HepG2 (cell line): ENCODE measurements at regions not wholly inside any gene's neighbourhood (a gene's known extent, or its start where the extent isn't known, plus 50 kb on each side); places are given as distances from the start of the nearest gene placed in this dataset.

Experiments used
- ATAC-seq: fragments of 200-7000 bp; cut with Tn5 transposase; 3 replicates; pipeline ENCODE4 v1.9.1; 2020; ENCODE audit warnings: mild to moderate bottlenecking, moderate library complexity
- BruUV-seq: library from RNA; stranded (reverse); fragments of 400-500 nt; replicated peaks from 2 replicates; lab custom pipeline; 2021; lab: Mats Ljungman, UMichigan
- CTCF ChIA-PET: fragments of 300-600 bp; formaldehyde crosslinking; extraction: SDS; loops from one replicate; lab custom pipeline; 2021; ENCODE audit warnings: low total read pairs, inconsistent platforms, low intra/inter-chr PET ratio; lab: Yijun Ruan, JAX
- POLR2A ChIA-PET: fragments of 350-600 bp; sonication (Branson Sonifier 250); formaldehyde crosslinking; loops from one replicate; lab custom pipeline; 2020; ENCODE audit warnings: antibody characterized with exemption, inconsistent platforms; lab: Yijun Ruan, JAX
- DNase-seq: peaks from one replicate; pipeline ENCODE4 v3.0.0-alpha.2; 2015; ENCODE audit warnings: low spot score
- FAIRE-seq: peaks from 3 replicates; lab custom pipeline; 2011; peaks lifted over from hg19 to GRCh38; lab: Jason Lieb, UNC
- H2AFZ ChIP-seq: one replicate; pipeline ENCODE4 v1.6.1; 2011; ENCODE audit warnings: low read length, inconsistent platforms
- H3K27ac ChIP-seq: fragments of 300-600 bp; 3 replicates; pipeline ENCODE4 v1.8.0; 2011; ENCODE audit warnings: mixed run types, mild to moderate bottlenecking, mixed read lengths, low read length, inconsistent platforms; ENCODE audit not compliant: insufficient read depth; ENCODE audit errors: extremely low read length
- H3K27me3 ChIP-seq, 2 experiments: fragments of 200-600 bp in 1 of 2; 2 replicates in 1 of 2; 3 replicates in 1 of 2; pipeline versions ENCODE4 v1.6.0 to v1.8.0; 2011; ENCODE audit warnings: low read length in 2 of 2, mild to moderate bottlenecking in 2 of 2, moderate library complexity in 2 of 2, inconsistent platforms in 1 of 2; ENCODE audit not compliant: insufficient read depth in 2 of 2, control insufficient read depth in 1 of 2
- H3K36me3 ChIP-seq, 2 experiments: fragments of 200-600 bp in 1 of 2; replicated peaks in 1 of 2; 2 replicates in 1 of 2; 3 replicates in 1 of 2; pipeline versions ENCODE4 v1.5.1 to v1.8.0; 2011; ENCODE audit warnings: low read length in 2 of 2, inconsistent platforms in 1 of 2; ENCODE audit not compliant: insufficient read depth in 2 of 2, control insufficient read depth in 1 of 2
- H3K4me1 ChIP-seq: 2 replicates; pipeline ENCODE4 v1.5.1; 2012; ENCODE audit warnings: low read length, inconsistent platforms; ENCODE audit not compliant: insufficient read depth
- H3K4me2 ChIP-seq: 2 replicates; pipeline ENCODE4 v1.6.0; 2011; ENCODE audit warnings: low read depth, low read length, inconsistent platforms
- H3K4me3 ChIP-seq, 3 experiments: fragments of 200-600 bp in 1 of 3; sonication (generic), shearing (Covaris generic) in 1 of 3; replicated peaks in 1 of 3; 2 replicates each; pipeline ENCODE4 v1.5.1; 2011 to 2016; ENCODE audit warnings: low read length in 3 of 3, inconsistent platforms in 2 of 3, low read depth in 2 of 3, mild to moderate bottlenecking in 2 of 3, control low read depth in 1 of 3, mixed read lengths in 1 of 3; ENCODE audit not compliant: insufficient read depth in 1 of 3
- H3K79me2 ChIP-seq: one replicate; pipeline ENCODE4 v1.6.1; 2011; ENCODE audit warnings: low read length, inconsistent platforms; ENCODE audit not compliant: insufficient read depth
- H3K9ac ChIP-seq: 2 replicates; pipeline ENCODE4 v1.6.0; 2011; ENCODE audit warnings: mild to moderate bottlenecking, low read depth, low read length, inconsistent platforms; ENCODE audit not compliant: insufficient read depth
- H3K9me3 ChIP-seq: 2 replicates; pipeline ENCODE4 v1.5.1; 2012; ENCODE audit warnings: mild to moderate bottlenecking, low read length
- H4K20me1 ChIP-seq: 2 replicates; pipeline ENCODE4 v1.6.0; 2011; ENCODE audit warnings: inconsistent platforms, mild to moderate bottlenecking, low read length, moderate library complexity; ENCODE audit not compliant: insufficient read depth
- BCLAF1 ChIP-seq: fragments of 450-650 bp; IDR thresholded peaks from 2 replicates; pipeline ENCODE4 v1.6.1; 2017; ENCODE audit warnings: mild to moderate bottlenecking
- CREB1 ChIP-seq, 2 experiments: fragments of 450-650 bp in 1 of 2; IDR thresholded peaks; 2 replicates each; pipeline ENCODE4 v1.6.1; 2016 to 2017; ENCODE audit warnings: control low read depth in 1 of 2, mild to moderate bottlenecking in 1 of 2, missing compliant biosample characterization in 1 of 2, missing genetic modification characterization in 1 of 2
- ELF3 ChIP-seq: IDR thresholded peaks from 2 replicates; pipeline ENCODE4 v1.6.1; 2016; ENCODE audit warnings: missing genetic modification reagents, missing compliant biosample characterization
- GATA4 ChIP-seq: sonication (generic); IDR thresholded peaks from 2 replicates; pipeline ENCODE4 v1.6.1; 2016; ENCODE audit warnings: antibody characterized with exemption, low read depth, borderline replicate concordance
- HNRNPK ChIP-seq: fragments of 200-400 bp; formaldehyde crosslinking; IDR thresholded peaks from 2 replicates; pipeline ENCODE4 v1.6.1; 2018; ENCODE audit warnings: low read length, low read depth, moderate library complexity, mild to moderate bottlenecking; ENCODE audit not compliant: poor library complexity, severe bottlenecking
- MEIS1 ChIP-seq: sonication (generic); formaldehyde crosslinking; IDR thresholded peaks from 2 replicates; pipeline ENCODE4 v1.9.0; 2021; ENCODE audit warnings: mild to moderate bottlenecking, missing genetic modification reagents, moderate library complexity, borderline replicate concordance
- NFYB ChIP-seq: sonication (generic); formaldehyde crosslinking; IDR thresholded peaks from 2 replicates; pipeline ENCODE4 v1.4.0; 2020; ENCODE audit warnings: missing genetic modification reagents
- ZNF607 ChIP-seq: sonication (generic); formaldehyde crosslinking; IDR thresholded peaks from 2 replicates; pipeline ENCODE4 v1.5.1; 2020; ENCODE audit warnings: missing genetic modification reagents, mild to moderate bottlenecking, borderline replicate concordance
- ZNF816 ChIP-seq: sonication (generic); formaldehyde crosslinking; IDR thresholded peaks from 2 replicates; pipeline ENCODE4 v1.8.0; 2022; ENCODE audit warnings: missing genetic modification reagents, mild to moderate bottlenecking, borderline replicate concordance
- ZSCAN31 ChIP-seq: sonication (generic); formaldehyde crosslinking; IDR thresholded peaks from 2 replicates; pipeline ENCODE4 v1.5.0; 2020; ENCODE audit warnings: low read depth, mild to moderate bottlenecking, missing genetic modification reagents
- ZZZ3 ChIP-seq: sonication (generic); formaldehyde crosslinking; IDR thresholded peaks from 2 replicates; pipeline ENCODE4 v1.4.0; 2020; ENCODE audit warnings: missing genetic modification reagents, mild to moderate bottlenecking, borderline replicate concordance
- WGBS: methylation state at CpG from one replicate; pipeline ENCODE4 v1.1.6; 2017; ENCODE audit warnings: low lambda C conversion rate; 5-methylcytosine and 5-hydroxymethylcytosine counted together
- in situ Hi-C: cut with HindIII; loops from 2 replicates; pipeline ENCODE4 v1.10.0; 2017; ENCODE audit warnings: low pct_unique_long_range_greater_than_20kb; ENCODE audit not compliant: extremely low pct_ligation_motif_present
- intact Hi-C: fragments of 100-400 bp; cut with micrococcal nuclease; formaldehyde crosslinking; loops from one replicate; pipeline ENCODE4 v1.10.0; 2022; ENCODE audit not compliant: unreplicated experiment
- TF ChIP-seq, protein P1 (sequence below): sonication (generic); formaldehyde crosslinking; IDR thresholded peaks from 2 replicates; pipeline ENCODE4 v1.4.0; 2020; ENCODE audit warnings: mild to moderate bottlenecking, missing genetic modification reagents

DNA sequence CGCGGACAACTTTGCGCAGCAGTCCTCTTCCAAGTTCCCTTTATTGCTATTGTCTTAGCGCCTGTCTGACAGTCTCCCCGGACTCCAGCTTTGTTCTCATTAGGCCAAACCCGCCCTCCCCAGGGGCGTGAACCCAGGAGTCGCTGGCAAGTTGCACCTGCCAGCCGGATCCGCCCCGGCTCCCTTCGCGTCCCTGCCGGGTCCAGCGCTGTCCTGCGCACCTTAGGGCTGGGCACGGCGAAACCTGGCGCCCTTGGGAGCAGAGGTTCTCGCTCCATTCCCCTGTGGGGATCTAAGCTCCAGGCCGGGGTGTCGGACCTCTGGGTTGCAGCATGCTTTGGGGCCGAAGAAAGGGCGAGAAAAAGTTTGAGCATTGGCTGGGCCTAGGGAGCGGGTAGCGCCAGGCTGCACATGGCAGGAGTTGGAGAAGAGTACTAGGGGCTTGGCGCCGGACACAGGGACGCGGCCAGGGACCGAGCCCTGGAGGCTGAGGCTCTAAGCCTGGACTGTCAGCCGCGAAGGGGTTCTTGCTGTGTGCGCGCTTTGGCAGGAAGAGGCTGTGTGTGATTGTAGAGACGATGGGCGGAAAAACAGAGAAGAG, 335.1 kb upstream of the THRB start:
- peaks cover 2 to 5% of the 10 kb centered on the region in 2 experiments; a peak in 3 of 5 replicates for H3K27me3 ChIP-seq
- TF ChIP-seq ZNF816 (CRISPR knock-in tag), result no peak
- TF ChIP-seq, all 625 proteins: peak for 0
- DNase-seq, result no peak
- no peak for ATAC-seq
- BruUV-seq, result no TSS peak
- Histone ChIP-seq H3K4me3 (no peak overlapping the region), H3K79me2 (no peaks in the 10 kb centered on the region), H3K27ac (no peak overlapping the region), H3K9me3 (no peaks in the 10 kb centered on the region), H3K36me3 (no peaks in the 10 kb centered on the region), H4K20me1 (no peaks in the 10 kb centered on the region), H3K9ac (no peak overlapping the region), H2AFZ (no peak overlapping the region), H3K4me1 (no peaks in the 10 kb centered on the region), H3K4me2 (no peak overlapping the region)
- intact Hi-C loops, result no loop called here
- POLR2A ChIA-PET, result no interaction called here
- in situ Hi-C loops, result no loop called here
- CTCF ChIA-PET, result no interaction called here
- FAIRE-seq, result no peak
- 52% methylated on average over 34 of the region's 37 CpGs for WGBS

DNA sequence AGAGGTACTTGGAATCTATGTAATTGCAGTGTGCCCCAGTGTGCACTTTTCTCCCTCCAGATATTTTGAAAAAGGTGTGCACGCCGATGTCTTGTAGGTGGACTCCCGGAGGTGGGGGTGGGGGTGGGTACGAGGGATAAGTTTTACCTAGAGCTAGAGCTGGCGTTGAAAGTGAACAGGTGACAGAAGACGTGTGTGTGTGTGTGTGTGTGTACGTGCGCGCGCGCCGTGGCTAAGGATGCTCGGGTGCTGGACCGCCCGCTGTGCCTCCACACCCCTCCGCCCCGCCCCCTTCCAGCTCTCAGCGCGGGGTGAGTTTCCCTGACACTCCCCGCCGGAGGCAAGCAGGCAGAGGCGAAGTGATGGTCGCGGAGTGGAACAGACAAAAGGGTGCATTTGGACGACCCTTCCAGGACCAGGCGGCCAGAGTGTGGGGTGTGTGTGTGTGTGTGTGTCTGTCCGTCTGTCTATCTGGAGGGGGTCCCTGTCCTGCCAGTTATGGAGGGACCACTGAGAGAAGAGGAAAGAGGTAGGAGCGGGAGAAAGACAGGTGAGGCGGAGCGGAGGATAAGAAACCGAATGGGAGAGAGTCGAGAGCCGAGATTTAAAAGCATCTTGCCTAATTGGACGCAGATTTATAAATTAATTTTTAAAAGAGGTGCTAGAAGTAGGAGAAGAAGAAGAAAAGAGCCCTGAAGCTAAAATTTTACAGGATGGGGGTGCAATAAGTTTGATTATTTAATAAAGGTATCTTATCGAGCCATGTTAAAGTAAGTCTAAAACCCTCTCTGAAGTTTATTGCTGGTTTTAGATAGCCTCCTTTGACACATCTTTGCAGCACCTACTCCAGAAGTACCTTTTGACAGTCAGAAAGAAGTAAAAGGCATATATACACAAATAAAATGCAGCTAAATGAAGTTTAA, 335.8 kb upstream of the THRB start:
- Histone ChIP-seq H2AFZ (no peak overlapping the region), H3K4me3 (no peak overlapping the region), H4K20me1 (no peaks in the 10 kb centered on the region), H3K9ac (no peak overlapping the region), H3K79me2 (no peaks in the 10 kb centered on the region), H3K4me2 (no peak overlapping the region), H3K4me1 (no peaks in the 10 kb centered on the region), H3K36me3 (no peaks in the 10 kb centered on the region), H3K27ac (no peak overlapping the region), H3K9me3 (no peaks in the 10 kb centered on the region), H3K27me3 (peaks cover 2 to 5% of the 10 kb centered on the region in 2 experiments; a peak in 3 of 5 replicates)
- in situ Hi-C loops, result no loop called here
- TF ChIP-seq BCLAF1 (no peak), CREB1 (IDR thresholded peaks at IDR 0.05) (no peak), CREB1 (CRISPR knock-in tag; IDR thresholded peaks at IDR 0.05) (no peak), ZNF607 (no peak), NFYB (CRISPR knock-in tag) (no peak), ZZZ3 (CRISPR knock-in tag) (no peak), HNRNPK (no peak), ELF3 (no peak), MEIS1 (CRISPR knock-in tag) (no peak), GATA4 (no peak), ZSCAN31 (CRISPR knock-in tag) (no peak)
- TF ChIP-seq, protein P1, sequence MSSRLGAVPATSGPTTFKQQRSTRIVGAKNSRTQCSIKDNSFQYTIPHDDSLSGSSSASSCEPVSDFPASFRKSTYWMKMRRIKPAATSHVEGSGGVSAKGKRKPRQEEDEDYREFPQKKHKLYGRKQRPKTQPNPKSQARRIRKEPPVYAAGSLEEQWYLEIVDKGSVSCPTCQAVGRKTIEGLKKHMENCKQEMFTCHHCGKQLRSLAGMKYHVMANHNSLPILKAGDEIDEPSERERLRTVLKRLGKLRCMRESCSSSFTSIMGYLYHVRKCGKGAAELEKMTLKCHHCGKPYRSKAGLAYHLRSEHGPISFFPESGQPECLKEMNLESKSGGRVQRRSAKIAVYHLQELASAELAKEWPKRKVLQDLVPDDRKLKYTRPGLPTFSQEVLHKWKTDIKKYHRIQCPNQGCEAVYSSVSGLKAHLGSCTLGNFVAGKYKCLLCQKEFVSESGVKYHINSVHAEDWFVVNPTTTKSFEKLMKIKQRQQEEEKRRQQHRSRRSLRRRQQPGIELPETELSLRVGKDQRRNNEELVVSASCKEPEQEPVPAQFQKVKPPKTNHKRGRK, result no peak
- POLR2A ChIA-PET, result no interaction called here
- intact Hi-C loops, result no loop called here
- DNase-seq (no peak), ATAC-seq (no peak), FAIRE-seq (no peak)
- BruUV-seq, result no TSS peak
- 43% methylated on average over 18 of the region's 35 CpGs for WGBS
- CTCF ChIA-PET, result no interaction called here
